Sigmoid colon (tissue), 4 donors: ENCODE measurements at regions not wholly inside any gene's neighbourhood (a gene's known extent, or its start where the extent isn't known, plus 50 kb on each side); places are given as distances from the start of the nearest gene placed in this dataset.

Source experiments
- EP300 ChIP-seq, 4 donors: sonication (generic); formaldehyde crosslinking; IDR thresholded peaks; one replicate each; pipeline ENCODE4 v1.6.1; 2017; ENCODE audit warnings: antibody characterized with exemption in 4 of 4
- POLR2A ChIP-seq, 2 donors: fragments of 450-650 bp; IDR thresholded peaks; one replicate each; pipeline ENCODE4 v1.6.1; 2016; ENCODE audit warnings: antibody characterized with exemption in 2 of 2, mild to moderate bottlenecking in 2 of 2, moderate library complexity in 2 of 2
- TF ChIP-seq, protein P1 (sequence below), 4 experiments: fragments of 450-650 bp in 3 of 4; fragments of 200-600 bp in 1 of 4; IDR thresholded peaks; one replicate each; pipeline ENCODE4 v1.5.1; 2016 to 2019; ENCODE audit warnings: antibody characterized with exemption in 4 of 4, mild to moderate bottlenecking in 3 of 4, moderate library complexity in 2 of 4

DNA sequence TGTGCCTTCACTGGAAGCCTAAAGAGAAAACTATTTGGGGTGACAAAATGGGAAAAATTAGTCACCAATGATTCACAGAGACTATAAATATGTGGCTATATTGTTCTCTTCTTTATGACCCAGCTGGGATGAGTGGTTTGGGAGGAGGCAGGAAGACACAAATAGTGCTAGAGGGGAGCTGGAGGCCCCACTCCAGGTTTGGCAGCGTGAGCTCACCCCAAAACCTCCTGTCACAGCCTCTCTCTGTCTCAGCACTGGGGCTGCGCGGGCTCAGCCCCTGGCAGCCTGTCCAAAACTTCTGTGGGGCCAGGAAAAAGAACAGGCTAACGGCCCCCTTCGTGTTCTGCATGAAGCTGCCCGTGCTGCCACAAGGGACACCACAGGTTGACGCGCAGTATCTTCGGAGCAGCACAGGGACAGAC lies 73.2 kb upstream of the LCLAT1 start:
- TF ChIP-seq, protein P1, sequence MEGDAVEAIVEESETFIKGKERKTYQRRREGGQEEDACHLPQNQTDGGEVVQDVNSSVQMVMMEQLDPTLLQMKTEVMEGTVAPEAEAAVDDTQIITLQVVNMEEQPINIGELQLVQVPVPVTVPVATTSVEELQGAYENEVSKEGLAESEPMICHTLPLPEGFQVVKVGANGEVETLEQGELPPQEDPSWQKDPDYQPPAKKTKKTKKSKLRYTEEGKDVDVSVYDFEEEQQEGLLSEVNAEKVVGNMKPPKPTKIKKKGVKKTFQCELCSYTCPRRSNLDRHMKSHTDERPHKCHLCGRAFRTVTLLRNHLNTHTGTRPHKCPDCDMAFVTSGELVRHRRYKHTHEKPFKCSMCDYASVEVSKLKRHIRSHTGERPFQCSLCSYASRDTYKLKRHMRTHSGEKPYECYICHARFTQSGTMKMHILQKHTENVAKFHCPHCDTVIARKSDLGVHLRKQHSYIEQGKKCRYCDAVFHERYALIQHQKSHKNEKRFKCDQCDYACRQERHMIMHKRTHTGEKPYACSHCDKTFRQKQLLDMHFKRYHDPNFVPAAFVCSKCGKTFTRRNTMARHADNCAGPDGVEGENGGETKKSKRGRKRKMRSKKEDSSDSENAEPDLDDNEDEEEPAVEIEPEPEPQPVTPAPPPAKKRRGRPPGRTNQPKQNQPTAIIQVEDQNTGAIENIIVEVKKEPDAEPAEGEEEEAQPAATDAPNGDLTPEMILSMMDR (IDR thresholded peaks at IDR 0.05), result no peak
- TF ChIP-seq EP300 (IDR thresholded peaks at IDR 0.05) (no peak), POLR2A (IDR thresholded peaks at IDR 0.05) (no peak)
